Fibroblast of the aortic adventitia (primary cell): ENCODE measurements at regions not wholly inside any gene's neighbourhood (a gene's known extent, or its start where the extent isn't known, plus 50 kb on each side); places are given as distances from the start of the nearest gene placed in this dataset.

Experiments
- DNase-seq: peaks from one replicate; pipeline ENCODE4 v3.0.0-alpha.2; 2010; ENCODE audit warnings: low read depth
- H3K4me3 ChIP-seq: 2 replicates; pipeline ENCODE4 v1.5.1; 2011; ENCODE audit warnings: low read depth, mild to moderate bottlenecking, control low read depth, low read length, moderate library complexity
- CTCF ChIP-seq: IDR thresholded peaks from 2 replicates; pipeline ENCODE4 v1.5.1; 2011; ENCODE audit warnings: mild to moderate bottlenecking, low read length, control low read depth, inconsistent platforms; ENCODE audit not compliant: insufficient read depth

- TF ChIP-seq CTCF: no peak
- DNase-seq: no peak
- H3K4me3 ChIP-seq: no peak overlapping the region
These were observed 692.0 kb downstream of the DHX35 start for GRCh38 chr20:39654171-39654570.

DNA sequence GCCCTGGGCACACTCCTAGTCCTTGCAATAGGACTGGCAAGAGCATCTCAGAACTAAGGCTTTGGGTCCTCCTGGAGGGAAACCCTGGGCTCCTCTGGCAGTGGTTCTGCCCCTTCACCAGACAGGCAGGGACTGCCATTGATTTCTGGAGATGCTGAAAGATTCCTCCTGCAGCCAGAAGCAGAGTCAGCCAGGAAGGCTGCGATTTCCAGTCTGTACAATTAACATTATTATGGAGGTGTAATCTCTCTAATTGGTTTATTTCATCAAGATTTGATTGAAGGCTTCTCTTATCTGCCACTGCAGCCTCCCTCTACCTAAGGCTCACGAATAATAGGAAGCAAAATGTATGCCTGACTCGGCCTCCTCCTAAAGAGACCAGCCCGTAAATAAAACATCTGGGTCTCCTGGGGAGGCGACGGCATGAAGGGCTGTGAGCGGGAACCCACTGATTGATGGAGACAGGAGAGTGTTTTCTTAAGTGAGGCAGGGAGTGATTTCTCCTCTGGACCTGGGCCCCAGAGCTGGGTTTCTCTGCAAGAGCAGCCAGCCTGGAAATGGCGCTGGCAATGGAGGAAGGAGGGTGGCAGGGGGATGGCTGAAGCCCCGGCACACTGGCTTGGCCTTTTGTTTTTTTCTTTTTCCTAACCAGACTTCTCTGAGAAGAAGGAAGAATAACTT, 689.6 kb downstream of the DHX35 start:
- no peak overlapping the region for H3K4me3 ChIP-seq
- no peak for TF ChIP-seq CTCF
- no peak for DNase-seq

DNA sequence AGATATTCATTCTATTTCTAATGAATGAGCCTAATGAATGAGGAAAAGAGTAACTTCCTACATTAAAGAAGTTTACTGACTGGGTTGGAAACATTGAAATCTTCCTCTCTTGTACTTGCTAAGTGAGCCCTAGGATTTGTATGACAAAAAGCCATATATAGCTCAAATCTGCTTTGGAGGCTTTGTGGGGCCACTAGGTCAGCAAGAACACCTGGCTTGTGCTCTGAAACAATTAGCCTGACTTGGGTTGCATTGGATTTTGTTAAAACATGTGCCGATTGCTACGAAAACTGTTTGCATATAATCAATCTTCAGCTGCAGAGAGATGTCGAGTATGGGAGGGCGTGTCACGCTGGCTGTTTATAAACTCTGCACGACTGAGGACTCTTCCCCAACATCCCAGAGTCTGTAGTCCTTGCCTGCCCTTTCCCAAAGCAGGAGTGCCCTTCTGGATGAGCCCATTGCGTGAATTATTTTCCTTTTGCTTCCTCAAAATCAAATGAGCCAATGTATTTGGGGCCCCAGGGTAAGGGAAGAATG, 684.8 kb downstream of the DHX35 start:
- TF ChIP-seq CTCF: no peak
- DNase-seq: no peak
- H3K4me3 ChIP-seq: no peak overlapping the region

GRCh38 chr20:39645131-39645530, 683.0 kb downstream of the DHX35 start:
- DNase-seq: no peak
- H3K4me3 ChIP-seq: no peak overlapping the region
- no peak for TF ChIP-seq CTCF

DNA sequence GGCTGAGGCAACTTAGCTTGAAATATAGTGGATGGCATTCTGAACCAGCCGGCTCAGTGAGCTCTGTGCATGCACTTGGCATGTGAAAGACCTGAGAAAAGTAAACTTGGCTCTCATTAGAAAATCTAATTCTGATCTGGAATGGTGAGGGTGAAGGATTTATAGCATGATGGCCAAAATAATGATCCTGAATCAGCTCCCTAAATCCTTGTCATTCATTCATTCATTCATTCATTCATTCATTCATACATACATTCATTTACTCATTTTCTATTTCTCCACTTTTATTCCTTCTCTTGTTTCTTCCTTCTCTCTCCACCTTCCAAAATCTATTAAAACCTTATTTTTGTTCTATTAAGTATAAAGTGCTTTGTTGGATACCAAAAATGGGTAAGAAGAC, 681.1 kb downstream of the DHX35 start:
- no peak for TF ChIP-seq CTCF
- no peak for DNase-seq
- H3K4me3 ChIP-seq: no peak overlapping the region

DNA sequence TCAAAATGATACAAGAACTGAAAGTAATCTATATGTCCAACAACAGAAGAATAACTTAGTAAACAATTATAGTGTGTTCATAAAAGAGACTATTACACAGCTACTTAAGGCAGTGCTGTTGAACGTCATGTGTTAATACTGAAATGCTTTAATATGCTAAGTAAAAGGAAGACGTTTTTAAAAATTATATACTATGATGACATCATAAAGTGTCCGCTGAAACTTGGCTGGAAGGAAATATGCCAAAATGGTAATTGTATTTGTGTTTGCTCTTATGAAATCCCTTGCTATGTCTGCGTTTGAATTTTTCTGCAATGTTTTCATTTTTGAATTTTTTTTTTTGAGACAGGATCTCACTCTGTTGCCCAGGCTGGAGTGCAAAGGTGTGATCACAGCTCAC, 679.3 kb downstream of the DHX35 start:
- DNase-seq: no peak
- H3K4me3 ChIP-seq: no peak overlapping the region
- TF ChIP-seq CTCF: no peak

DNA sequence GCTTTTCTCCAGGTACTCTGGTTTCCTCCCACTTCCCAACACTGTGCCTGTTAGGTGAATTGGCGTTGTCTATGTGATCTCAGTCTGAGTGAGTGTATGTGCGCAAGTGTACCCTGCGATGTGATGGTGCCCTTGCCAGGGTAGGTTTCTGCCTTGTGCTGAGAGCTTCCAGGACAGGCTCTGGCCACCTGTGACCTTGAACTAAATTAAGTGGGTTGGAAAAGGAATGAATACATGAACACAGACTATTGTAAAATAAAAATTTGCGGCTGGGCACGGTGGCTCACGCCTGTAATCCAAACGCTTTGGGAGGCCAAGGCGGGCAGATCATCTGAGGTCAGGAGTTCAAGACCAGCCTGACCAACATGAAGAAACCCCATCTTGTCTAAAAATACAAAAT, 678.0 kb downstream of the DHX35 start:
- no peak for DNase-seq
- TF ChIP-seq CTCF: no peak
- no peak overlapping the region for H3K4me3 ChIP-seq
